ENCODE measurements at regions not wholly inside any gene's neighbourhood (a gene's known extent, or its start where the extent isn't known, plus 50 kb on each side); places are given as distances from the start of the nearest gene placed in this dataset.

DNA sequence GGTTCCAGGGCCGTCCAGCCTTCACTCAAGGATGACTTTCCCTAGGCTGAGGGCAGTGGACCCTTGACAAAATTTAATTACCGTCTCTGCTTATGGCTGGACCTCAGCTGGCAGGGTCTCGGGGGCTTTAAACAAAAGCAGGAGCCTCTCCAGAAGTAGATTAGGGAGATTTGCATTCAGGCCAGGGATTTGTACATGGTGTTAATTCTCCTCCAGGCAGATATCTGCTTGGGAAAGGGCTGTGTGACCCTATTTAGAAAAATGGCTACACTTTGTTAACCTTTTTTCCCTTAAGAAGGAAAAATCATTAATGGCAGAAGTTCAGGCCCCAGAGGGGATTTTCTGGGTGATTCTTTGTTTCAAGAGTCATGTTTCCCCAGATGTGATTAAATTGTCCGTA lies 329.1 kb upstream of the C2CD4B start:
- ATAC-seq = no peak
- H3K27me3 Mint-ChIP-seq (ENCODE audit: low read depth) = peaks cover 3% of the 10 kb centered on the region
- no peaks in the 10 kb centered on the region for H3K9me3 Mint-ChIP-seq
- no peak for DNase-seq
- H3K4me1 Mint-ChIP-seq (ENCODE audit: low read depth) = no peaks in the 10 kb centered on the region
- no peaks in the 10 kb centered on the region for H3K36me3 Mint-ChIP-seq (ENCODE audit: insufficient read depth)
- H3K4me3 Mint-ChIP-seq = no peak overlapping the region

DNA sequence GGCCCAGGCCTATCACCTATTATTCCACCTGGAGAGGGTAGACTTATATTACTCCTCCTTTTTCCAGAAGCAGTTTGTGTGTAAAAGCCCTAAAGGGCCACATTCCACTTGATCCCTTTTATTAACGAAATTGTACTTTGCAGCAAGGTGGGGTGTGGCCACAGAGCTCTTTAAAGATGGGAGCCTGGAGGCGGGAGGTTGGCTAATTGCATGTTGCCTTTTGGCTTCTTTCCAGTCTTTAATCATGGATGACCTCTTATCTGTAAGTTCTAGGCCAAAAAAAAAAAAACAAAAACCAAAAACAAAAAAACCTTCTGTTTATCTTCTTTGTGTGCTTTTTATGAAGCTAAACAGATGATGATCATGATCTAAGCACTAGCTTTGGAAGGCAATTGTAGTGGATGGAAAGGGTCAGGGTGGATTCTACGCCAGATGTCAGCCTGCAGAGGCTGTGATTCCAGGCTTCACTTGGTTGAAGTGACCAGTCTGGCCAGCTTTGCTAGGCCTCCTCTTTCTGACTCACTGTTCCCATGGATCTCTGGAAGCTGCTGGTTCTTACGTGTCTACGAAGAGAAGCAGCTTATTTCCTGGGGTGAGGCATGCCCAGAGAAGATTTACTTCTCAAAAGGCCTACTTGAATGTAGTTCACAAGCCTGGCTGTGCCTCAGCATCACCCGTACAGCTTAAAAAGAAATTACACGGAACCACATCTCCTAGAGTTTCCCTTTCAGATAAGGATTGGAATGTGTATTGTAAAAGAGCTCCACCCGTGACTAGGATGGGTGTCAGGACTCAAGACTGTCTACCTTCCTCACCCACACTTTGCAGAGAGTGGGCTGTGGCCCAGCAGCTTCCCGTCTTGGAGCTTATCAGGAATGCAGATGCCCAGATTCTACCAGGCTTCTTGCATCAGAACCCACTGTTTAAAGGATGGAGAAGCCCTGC lies 330.9 kb upstream of the C2CD4B start:
- Mint-ChIP-seq H3K9me3 (no peaks in the 10 kb centered on the region), H3K4me1 (ENCODE audit: low read depth) (no peaks in the 10 kb centered on the region), H3K27me3 (ENCODE audit: low read depth) (peaks cover 2% of the 10 kb centered on the region), H3K36me3 (ENCODE audit: insufficient read depth) (no peaks in the 10 kb centered on the region), H3K4me3 (no peak overlapping the region)
- ATAC-seq (no peak), DNase-seq (no peak)

DNA sequence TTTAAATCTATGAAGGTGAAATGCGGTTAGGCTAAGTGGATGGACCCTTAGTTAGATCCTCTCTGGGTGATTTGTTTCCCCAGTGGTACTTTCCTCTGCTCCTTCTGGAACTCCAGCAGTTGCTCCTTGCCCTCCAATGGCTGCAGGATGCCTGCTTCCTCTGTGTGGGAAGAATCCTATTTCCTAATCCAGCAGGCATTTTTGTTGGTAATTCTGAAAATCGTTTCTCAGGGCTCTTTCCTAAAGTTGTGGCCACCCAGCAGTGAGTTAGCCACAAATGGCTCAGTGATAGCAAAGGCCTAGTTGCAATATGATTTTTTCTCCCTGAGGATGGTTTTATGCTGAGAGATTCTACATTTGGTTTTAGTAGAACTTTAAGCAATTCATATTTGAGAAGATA lies 332.3 kb upstream of the C2CD4B start:
- Mint-ChIP-seq H3K4me3 (no peak overlapping the region), H3K36me3 (ENCODE audit: insufficient read depth) (no peaks in the 10 kb centered on the region), H3K4me1 (ENCODE audit: low read depth) (no peaks in the 10 kb centered on the region), H3K9me3 (no peaks in the 10 kb centered on the region), H3K27me3 (ENCODE audit: low read depth) (peaks cover 2% of the 10 kb centered on the region)
- ATAC-seq (no peak), DNase-seq (no peak)

DNA sequence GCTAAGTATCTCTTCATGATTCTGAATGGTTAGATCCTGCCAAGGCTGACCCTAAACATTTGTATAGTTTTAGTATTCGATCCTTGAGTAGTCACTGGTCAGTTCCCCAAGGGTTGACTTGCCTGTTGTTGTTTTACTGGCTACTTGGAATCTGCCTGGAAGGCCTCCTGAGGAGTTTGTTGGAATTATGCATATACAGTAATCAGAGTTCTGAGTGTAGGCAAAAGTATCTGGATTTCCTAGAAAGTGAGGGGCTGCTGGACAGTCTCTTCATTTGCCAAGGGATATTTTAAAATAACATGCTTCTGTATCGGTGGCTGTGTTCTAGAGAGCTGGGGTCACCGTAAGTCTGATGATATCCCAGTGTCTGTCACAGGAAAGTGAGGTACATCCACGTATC lies 333.2 kb upstream of the C2CD4B start:
- DNase-seq = no peak
- Mint-ChIP-seq H3K4me1 (ENCODE audit: low read depth) (no peaks in the 10 kb centered on the region), H3K9me3 (no peaks in the 10 kb centered on the region), H3K4me3 (no peak overlapping the region), H3K36me3 (ENCODE audit: insufficient read depth) (no peaks in the 10 kb centered on the region), H3K27me3 (ENCODE audit: low read depth) (peaks cover 2% of the 10 kb centered on the region)
- ATAC-seq = no peak

DNA sequence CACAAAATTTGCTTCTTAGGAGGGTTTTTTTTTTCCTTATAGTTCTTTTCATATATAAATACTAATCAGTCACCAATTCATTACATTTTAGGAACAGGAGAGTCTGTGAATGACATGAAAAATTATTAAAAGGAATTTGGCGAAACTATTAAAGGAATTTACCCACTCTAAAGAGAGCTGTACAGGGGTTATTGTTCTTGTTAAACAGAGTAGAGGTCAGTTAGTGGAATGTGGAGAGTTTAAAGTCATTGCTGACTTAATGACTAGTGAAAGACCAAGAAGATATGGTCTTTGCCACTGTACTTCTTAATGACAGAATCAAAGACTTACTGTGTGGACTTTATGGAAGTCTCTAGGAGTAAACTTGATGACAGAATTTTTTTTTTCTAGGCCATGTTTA lies 333.6 kb upstream of the C2CD4B start:
- H3K4me3 Mint-ChIP-seq = no peak overlapping the region
- no peaks in the 10 kb centered on the region for H3K9me3 Mint-ChIP-seq
- H3K4me1 Mint-ChIP-seq (ENCODE audit: low read depth) = no peaks in the 10 kb centered on the region
- no peaks in the 10 kb centered on the region for H3K36me3 Mint-ChIP-seq (ENCODE audit: insufficient read depth)
- no peak for DNase-seq
- no peak for ATAC-seq
- peaks cover 2% of the 10 kb centered on the region for H3K27me3 Mint-ChIP-seq (ENCODE audit: low read depth)

DNA sequence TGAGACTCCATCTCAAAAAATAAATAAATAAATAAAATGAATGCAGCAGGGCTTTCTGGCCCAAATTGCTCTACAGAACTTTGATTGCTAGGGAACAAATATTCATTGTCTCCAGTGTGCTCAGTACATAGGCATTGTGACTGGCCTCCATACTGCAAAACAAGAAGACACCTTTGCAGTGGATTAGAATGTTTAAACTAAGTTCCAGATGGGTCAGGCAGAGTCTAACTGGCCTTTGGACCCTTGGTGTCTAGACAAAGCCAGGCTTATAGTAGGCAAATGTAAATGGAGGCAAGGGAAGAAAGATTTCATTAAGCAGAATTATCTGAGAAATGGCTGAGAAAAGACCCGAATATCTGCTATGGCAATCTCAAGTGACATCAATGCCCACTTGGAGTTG lies 335.2 kb upstream of the C2CD4B start:
- Mint-ChIP-seq H3K4me3 (no peak overlapping the region), H3K36me3 (ENCODE audit: insufficient read depth) (no peaks in the 10 kb centered on the region)
- ATAC-seq = no peak

DNA sequence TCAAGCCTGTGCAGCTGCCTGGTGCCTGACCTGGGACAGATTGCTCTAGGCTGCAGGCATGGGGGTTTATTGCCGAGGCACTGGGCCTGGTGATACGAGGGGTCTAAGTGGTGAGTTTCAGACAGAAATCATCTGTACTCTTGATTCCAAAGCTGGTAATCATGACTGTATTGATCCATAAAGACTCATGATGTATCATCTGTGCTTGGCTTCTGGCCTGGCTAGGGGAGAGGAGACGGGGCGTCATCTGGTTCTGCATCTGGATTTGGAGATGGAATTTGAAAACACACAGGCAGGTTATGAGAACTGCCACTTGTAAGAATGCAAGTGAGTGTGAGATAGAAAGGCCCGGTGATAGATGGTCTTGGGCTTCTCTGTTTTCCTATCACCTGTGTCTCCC lies 337.4 kb upstream of the C2CD4B start:
- DNase-seq (no peak), ATAC-seq (no peak)
- H3K4me1 Mint-ChIP-seq (ENCODE audit: low read depth) = no peaks in the 10 kb centered on the region
- peaks cover 2% of the 10 kb centered on the region for H3K27me3 Mint-ChIP-seq (ENCODE audit: low read depth)
- H3K36me3 Mint-ChIP-seq (ENCODE audit: insufficient read depth) = no peaks in the 10 kb centered on the region
- no peak overlapping the region for H3K4me3 Mint-ChIP-seq
- no peaks in the 10 kb centered on the region for H3K9me3 Mint-ChIP-seq

More for the DNA sequence above, 335.2 kb upstream of the C2CD4B start:
- peaks cover 2% of the 10 kb centered on the region for H3K27me3 Mint-ChIP-seq (ENCODE audit: low read depth)
- DNase-seq = no peak
- no peaks in the 10 kb centered on the region for H3K9me3 Mint-ChIP-seq
- no peaks in the 10 kb centered on the region for H3K4me1 Mint-ChIP-seq (ENCODE audit: low read depth)

DNA sequence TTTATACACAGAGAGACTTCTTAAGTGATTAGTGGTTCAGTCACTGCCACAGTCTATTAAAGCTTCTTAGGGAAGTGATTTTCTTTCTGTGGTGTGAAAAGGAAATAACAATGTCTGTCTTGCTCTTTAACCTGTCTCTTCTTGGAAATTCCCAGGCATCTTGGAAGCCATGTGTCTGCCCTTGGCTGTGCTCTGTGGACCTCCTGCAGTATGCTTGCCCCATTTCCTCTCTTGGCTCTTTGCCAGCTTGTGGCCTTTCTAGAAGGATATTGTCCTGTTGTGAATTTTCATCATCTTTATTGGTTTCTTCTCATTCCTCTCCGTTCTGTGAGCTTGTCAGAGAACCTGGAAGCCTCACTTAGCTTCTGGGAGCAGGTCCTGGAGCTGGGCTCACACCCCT lies 338.4 kb upstream of the C2CD4B start:
- Mint-ChIP-seq H3K9me3 (no peaks in the 10 kb centered on the region), H3K4me1 (ENCODE audit: low read depth) (no peaks in the 10 kb centered on the region), H3K27me3 (ENCODE audit: low read depth) (peaks cover 2% of the 10 kb centered on the region), H3K4me3 (no peak overlapping the region), H3K36me3 (ENCODE audit: insufficient read depth) (no peaks in the 10 kb centered on the region)
- no peak for DNase-seq
- no peak for ATAC-seq

DNA sequence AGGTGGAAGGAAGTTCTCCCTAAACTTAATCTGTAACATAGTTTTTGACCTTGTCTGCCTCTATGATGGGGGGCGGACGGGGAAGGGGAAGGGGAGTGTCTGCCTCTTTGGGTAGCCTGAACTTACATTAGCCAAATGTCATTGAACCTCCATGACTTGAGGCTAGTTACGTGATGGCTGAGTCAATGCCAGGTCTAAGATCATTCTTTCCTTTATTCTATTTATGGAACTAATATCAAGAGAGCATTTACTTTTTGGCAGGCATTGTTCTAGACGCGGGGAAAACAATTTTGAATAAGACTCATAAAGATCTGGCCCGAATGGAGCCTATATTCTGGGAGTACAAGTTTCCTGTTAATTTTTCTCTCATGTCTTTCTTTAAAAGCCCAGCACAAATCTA lies 340.7 kb upstream of the C2CD4B start:
- DNase-seq (no peak), ATAC-seq (no peak)
- H3K36me3 Mint-ChIP-seq (ENCODE audit: insufficient read depth) = no peaks in the 10 kb centered on the region
- no peaks in the 10 kb centered on the region for H3K9me3 Mint-ChIP-seq
- no peaks in the 10 kb centered on the region for H3K4me1 Mint-ChIP-seq (ENCODE audit: low read depth)
- no peak overlapping the region for H3K4me3 Mint-ChIP-seq
- H3K27me3 Mint-ChIP-seq (ENCODE audit: low read depth) = peaks cover under 1% of the 10 kb centered on the region

DNA sequence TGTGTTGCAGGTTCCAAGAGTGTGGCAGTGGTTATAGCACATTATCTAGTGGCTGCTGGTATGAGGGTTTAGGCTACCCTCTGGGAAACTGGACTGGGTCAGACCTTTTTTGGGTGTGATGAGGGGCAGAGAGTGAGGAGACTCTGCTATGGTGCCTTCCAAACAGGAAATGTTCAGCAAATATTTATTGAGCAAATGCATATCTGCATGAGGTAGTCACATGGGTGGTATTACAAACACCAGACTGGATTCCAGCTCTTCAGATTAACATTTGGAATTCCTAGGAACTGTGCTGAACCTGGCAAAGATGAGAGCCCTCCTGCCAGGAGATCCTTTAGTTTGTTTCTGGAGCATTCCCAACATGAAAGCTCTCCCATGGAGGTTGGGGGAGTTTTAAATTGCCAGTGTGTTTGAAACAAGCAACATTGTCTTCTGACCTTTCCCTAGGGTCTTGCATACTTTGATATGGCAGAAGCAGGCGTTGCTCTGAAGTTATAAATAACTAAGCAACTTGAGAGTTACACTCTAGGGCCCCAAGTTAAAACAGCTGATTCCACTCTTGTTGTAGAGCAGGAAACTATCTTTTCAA lies 341.2 kb upstream of the C2CD4B start:
- ATAC-seq = no peak
- Mint-ChIP-seq H3K36me3 (ENCODE audit: insufficient read depth) (no peaks in the 10 kb centered on the region), H3K27me3 (ENCODE audit: low read depth) (peaks cover 6% of the 10 kb centered on the region), H3K4me1 (ENCODE audit: low read depth) (no peaks in the 10 kb centered on the region), H3K9me3 (no peaks in the 10 kb centered on the region), H3K4me3 (no peak overlapping the region)
- DNase-seq = no peak

DNA sequence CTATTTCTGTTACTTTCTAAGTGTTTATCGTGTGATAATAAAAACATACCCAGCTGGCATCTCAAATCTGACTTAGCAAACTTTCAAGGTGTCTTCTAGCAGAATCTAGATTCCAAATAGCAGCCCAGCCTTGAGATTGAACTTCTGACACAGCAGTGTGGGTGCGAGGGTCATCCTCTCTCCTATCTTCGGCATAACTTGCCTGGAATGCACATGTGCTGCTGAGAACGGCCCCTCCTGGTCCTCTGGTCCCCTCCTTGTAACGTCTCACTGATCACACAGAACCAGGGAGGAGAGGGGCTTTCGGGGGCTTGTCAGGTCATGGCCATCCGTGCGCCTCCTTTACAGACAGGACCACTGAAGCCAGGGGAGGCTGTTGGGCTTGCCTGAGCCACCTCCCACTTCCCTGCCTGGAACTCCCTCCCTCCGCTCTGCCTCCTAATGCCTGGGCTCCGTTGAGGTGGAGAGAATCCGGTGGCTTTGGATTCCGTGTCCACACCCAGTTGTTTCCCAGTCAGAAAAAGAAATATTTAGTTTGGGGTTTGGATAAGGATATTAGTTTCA lies 344.4 kb upstream of the C2CD4B start:
- no peaks in the 10 kb centered on the region for H3K4me1 Mint-ChIP-seq (ENCODE audit: low read depth)
- DNase-seq (no peak), ATAC-seq (no peak)
- H3K27me3 Mint-ChIP-seq (ENCODE audit: low read depth) = peaks cover 20% of the 10 kb centered on the region
- H3K9me3 Mint-ChIP-seq = no peaks in the 10 kb centered on the region
- no peak overlapping the region for H3K4me3 Mint-ChIP-seq
- no peaks in the 10 kb centered on the region for H3K36me3 Mint-ChIP-seq (ENCODE audit: insufficient read depth)

DNA sequence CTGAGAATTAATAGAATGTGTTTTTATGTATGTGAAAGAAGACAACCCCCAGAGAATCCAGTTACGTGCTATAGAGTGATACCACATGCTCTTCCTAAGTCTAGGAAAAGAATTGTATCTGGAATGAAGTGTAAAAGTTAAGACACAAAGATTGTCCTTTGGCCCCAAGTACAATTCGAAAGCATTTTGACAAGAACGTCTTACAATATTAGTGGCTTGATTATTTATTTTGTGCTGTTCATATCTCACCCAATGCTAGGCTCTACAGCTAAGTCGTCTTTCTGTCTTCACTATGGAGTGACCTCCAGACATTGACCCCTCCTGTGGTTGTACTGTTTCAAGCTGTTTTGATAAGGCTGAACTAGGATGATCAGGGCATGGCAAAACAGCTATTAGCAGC lies 345.7 kb upstream of the C2CD4B start:
- no peaks in the 10 kb centered on the region for H3K36me3 Mint-ChIP-seq (ENCODE audit: insufficient read depth)
- H3K4me3 Mint-ChIP-seq = no peak overlapping the region
- no peaks in the 10 kb centered on the region for H3K9me3 Mint-ChIP-seq
- H3K27me3 Mint-ChIP-seq (ENCODE audit: low read depth) = peaks cover 21% of the 10 kb centered on the region
- ATAC-seq = no peak
- no peaks in the 10 kb centered on the region for H3K4me1 Mint-ChIP-seq (ENCODE audit: low read depth)
- DNase-seq = no peak

DNA sequence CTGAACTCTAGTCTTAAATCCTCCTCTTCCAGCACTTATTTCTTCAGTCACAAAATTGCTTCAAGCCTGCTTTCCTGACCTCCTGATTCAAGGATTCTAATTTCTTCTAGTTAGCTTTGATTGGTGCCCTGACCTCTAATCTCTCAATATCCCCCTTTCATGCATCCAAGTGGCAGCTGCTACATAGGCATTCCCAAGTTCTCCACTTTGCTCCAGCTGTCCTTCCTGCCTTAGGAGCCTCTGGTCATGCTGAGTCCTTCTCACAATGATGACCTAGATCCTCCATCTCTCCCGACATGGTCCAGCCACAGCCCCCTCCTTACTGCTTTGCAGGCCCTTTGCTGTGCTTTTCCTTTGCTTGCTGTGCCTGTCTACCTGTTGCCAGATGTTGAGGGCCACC lies 347.8 kb upstream of the C2CD4B start:
- no peaks in the 10 kb centered on the region for H3K9me3 Mint-ChIP-seq
- DNase-seq = no peak

DNA sequence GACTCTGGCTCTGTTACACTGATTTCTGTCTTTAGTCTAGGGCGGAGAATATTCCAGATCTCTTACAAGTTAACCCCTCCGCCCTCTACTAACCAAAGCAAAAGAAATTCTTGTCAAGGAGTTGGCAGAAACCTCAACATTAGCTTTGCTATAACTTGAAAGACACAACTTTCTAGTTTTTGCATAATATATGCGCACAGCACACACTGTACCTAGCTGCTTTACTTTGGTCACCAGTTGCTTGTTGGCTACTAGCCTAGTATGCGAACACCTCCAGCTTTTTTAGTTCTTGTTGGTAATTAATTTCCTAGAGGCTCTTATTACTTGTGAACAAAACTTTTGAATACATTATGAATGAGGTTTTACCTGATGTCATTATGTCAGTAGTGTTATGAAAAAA lies 348.8 kb upstream of the C2CD4B start:
- Mint-ChIP-seq H3K36me3 (ENCODE audit: insufficient read depth) (no peaks in the 10 kb centered on the region), H3K4me3 (no peak overlapping the region), H3K27me3 (ENCODE audit: low read depth) (peaks cover 30% of the 10 kb centered on the region), H3K4me1 (ENCODE audit: low read depth) (no peaks in the 10 kb centered on the region), H3K9me3 (no peaks in the 10 kb centered on the region)
- no peak for DNase-seq
- ATAC-seq = no peak

More for the DNA sequence above, 347.8 kb upstream of the C2CD4B start:
- peaks cover 30% of the 10 kb centered on the region for H3K27me3 Mint-ChIP-seq (ENCODE audit: low read depth)
- H3K4me3 Mint-ChIP-seq = no peak overlapping the region
- H3K4me1 Mint-ChIP-seq (ENCODE audit: low read depth) = no peaks in the 10 kb centered on the region
- H3K36me3 Mint-ChIP-seq (ENCODE audit: insufficient read depth) = no peaks in the 10 kb centered on the region
- no peak for ATAC-seq

All from activated T-cell treated with anti-CD3 and anti-CD28 coated beads, Interleukin-2, amount 50 U/mL, for 4 hours (primary cell).